Fibroblast of lung (primary cell): ENCODE measurements at regions not wholly inside any gene's neighbourhood (a gene's known extent, or its start where the extent isn't known, plus 50 kb on each side); places are given as distances from the start of the nearest gene placed in this dataset.

ENCODE experiments used
- CTCF ChIP-seq, 2 donors: IDR thresholded peaks in 1 of 2; conservative IDR thresholded peaks in 1 of 2; 1 replicate in 1 of 2; 2 replicates in 1 of 2; pipeline ENCODE4 v1.5.1; 2011 to 2012; ENCODE audit warnings: low read length in 2 of 2, control low read depth in 1 of 2, inconsistent platforms in 1 of 2, low read depth in 1 of 2, mild to moderate bottlenecking in 1 of 2
- EZH2 ChIP-seq: IDR thresholded peaks from 2 replicates; pipeline ENCODE4 v1.5.1; 2012; ENCODE audit warnings: low read length, control low read depth, mild to moderate bottlenecking; ENCODE audit errors: missing control alignments

GRCh38 chr11:97356144-97356543, 966.3 kb downstream of the JRKL start:
- TF ChIP-seq EZH2 (no peak), CTCF (conservative IDR thresholded peaks at IDR 0.05 in 1 of 2, IDR thresholded peaks at IDR 0.05 in 1 of 2; ENCODE audit: low read depth in 1 of 2, low read length in 2 of 2) (no peak)
